GM18507 (cell line): ENCODE measurements at regions not wholly inside any gene's neighbourhood (a gene's known extent, or its start where the extent isn't known, plus 50 kb on each side); places are given as distances from the start of the nearest gene placed in this dataset.

ENCODE experiments used
- DNase-seq: peaks from one replicate; pipeline ENCODE4 v3.0.0; 2011; ENCODE audit warnings: low read depth; ENCODE audit not compliant: insufficient read length; ENCODE audit errors: extremely low spot score
- FAIRE-seq: peaks from 2 replicates; lab custom pipeline; 2011; peaks lifted over from hg19 to GRCh38; lab: Jason Lieb, UNC

- no peak for FAIRE-seq
Measured at GRCh38 chr1:188466539-188466938, 1637.8 kb downstream of the PLA2G4A start.

GRCh38 chr1:188476606-188477005, 1647.9 kb downstream of the PLA2G4A start:
- DNase-seq (no peak), FAIRE-seq (no peak)

More at GRCh38 chr1:188466539-188466938, 1637.8 kb downstream of the PLA2G4A start:
- DNase-seq: no peak

GRCh38 chr1:188489336-188490112, 1660.8 kb downstream of the PLA2G4A start:
- DNase-seq (no peak), FAIRE-seq (no peak)

GRCh38 chr1:188496506-188496905, 1667.8 kb downstream of the PLA2G4A start:
- no peak for FAIRE-seq
- no peak for DNase-seq

GRCh38 chr1:188497020-188497419, 1668.3 kb downstream of the PLA2G4A start:
- FAIRE-seq (no peak), DNase-seq (no peak)

GRCh38 chr1:188499690-188500089, 1670.9 kb downstream of the PLA2G4A start:
- FAIRE-seq: no peak
- DNase-seq: no peak

- no peak for DNase-seq
- no peak for FAIRE-seq
Measured at GRCh38 chr1:188514917-188515316, 1686.2 kb downstream of the PLA2G4A start.

- DNase-seq (no peak), FAIRE-seq (no peak)
Measured at GRCh38 chr1:188517139-188517538, 1688.4 kb downstream of the PLA2G4A start.

GRCh38 chr1:188551176-188551575, 1722.4 kb downstream of the PLA2G4A start:
- DNase-seq: no peak
- no peak for FAIRE-seq

- FAIRE-seq: no peak
- no peak for DNase-seq
Measured at GRCh38 chr1:188557053-188557452, 1728.3 kb downstream of the PLA2G4A start.

GRCh38 chr1:188582911-188583532, 1754.3 kb downstream of the PLA2G4A start:
- no peak for DNase-seq
- no peak for FAIRE-seq

GRCh38 chr1:188584119-188584518, 1755.4 kb downstream of the PLA2G4A start:
- FAIRE-seq: no peak
- DNase-seq: no peak

GRCh38 chr1:188590641-188591040, 1761.9 kb downstream of the PLA2G4A start:
- FAIRE-seq (no peak), DNase-seq (no peak)

GRCh38 chr1:188594542-188595235, 1765.9 kb downstream of the PLA2G4A start:
- FAIRE-seq (no peak), DNase-seq (no peak)

- no peak for FAIRE-seq
- DNase-seq: no peak
Measured at GRCh38 chr1:188599313-188599712, 1770.6 kb downstream of the PLA2G4A start.

- FAIRE-seq (no peak), DNase-seq (no peak)
Measured at GRCh38 chr1:188611432-188611831, 1782.7 kb downstream of the PLA2G4A start.

- FAIRE-seq: no peak
- no peak for DNase-seq
Measured at GRCh38 chr1:188615321-188615720, 1786.6 kb downstream of the PLA2G4A start.

GRCh38 chr1:188620236-188620635, 1791.5 kb downstream of the PLA2G4A start:
- DNase-seq: no peak
- FAIRE-seq: no peak

GRCh38 chr1:188641566-188642211, 1812.9 kb downstream of the PLA2G4A start:
- no peak for FAIRE-seq
- DNase-seq: no peak

GRCh38 chr1:188642704-188643103, 1814.0 kb downstream of the PLA2G4A start:
- DNase-seq (no peak), FAIRE-seq (no peak)
